ENCODE measurements at regions not wholly inside any gene's neighbourhood (a gene's known extent, or its start where the extent isn't known, plus 50 kb on each side); places are given as distances from the start of the nearest gene placed in this dataset.

GRCh38 chr11:86193297-86194095 lies 51.1 kb upstream of the EED start:
- DNase-seq: peak in 45 of 56 donors; percentile 6 to 73 (median 40)

GRCh38 chr11:86192519-86193257 lies 51.9 kb upstream of the EED start:
- no peak for DNase-seq

- DNase-seq: no peak
Measured at GRCh38 chr11:86191874-86192273, 52.7 kb upstream of the EED start.

- no peak for DNase-seq
Measured at GRCh38 chr11:86187027-86187426, 57.5 kb upstream of the EED start.

GRCh38 chr11:86186386-86186785 lies 58.2 kb upstream of the EED start:
- no peak for DNase-seq

- no peak for DNase-seq
Measured at GRCh38 chr11:86185381-86185750, 59.2 kb upstream of the EED start.

- no peak for DNase-seq
Measured at GRCh38 chr11:86184728-86185380, 59.7 kb upstream of the EED start.

GRCh38 chr11:86183694-86184093 lies 60.9 kb upstream of the EED start:
- no peak for DNase-seq

GRCh38 chr11:86182976-86183584 lies 61.5 kb upstream of the EED start:
- DNase-seq: no peak

GRCh38 chr11:86181379-86181778 lies 63.2 kb upstream of the EED start:
- DNase-seq: no peak

- no peak for DNase-seq
Measured at GRCh38 chr11:86180851-86181250, 63.7 kb upstream of the EED start.

GRCh38 chr11:86180423-86180822 lies 64.1 kb upstream of the EED start:
- DNase-seq: no peak

GRCh38 chr11:86179646-86180064 lies 64.9 kb upstream of the EED start:
- no peak for DNase-seq

- no peak for DNase-seq
Measured at GRCh38 chr11:86177302-86177701, 67.3 kb upstream of the EED start.

GRCh38 chr11:86176165-86176884 lies 68.2 kb upstream of the EED start:
- peak in 1 of 56 donors; percentile 7 for DNase-seq

- no peak for DNase-seq
Measured at GRCh38 chr11:86175626-86176025, 68.9 kb upstream of the EED start.

- no peak for DNase-seq
Measured at GRCh38 chr11:86175191-86175590, 69.4 kb upstream of the EED start.

GRCh38 chr11:86174101-86175046 lies 70.2 kb upstream of the EED start:
- DNase-seq: peak in 12 of 56 donors; percentile 7 to 86 (median 15)

GRCh38 chr11:86172894-86173293 lies 71.7 kb upstream of the EED start:
- no peak for DNase-seq

- no peak for DNase-seq
Measured at GRCh38 chr11:86171627-86172026, 72.9 kb upstream of the EED start.
